Testis (tissue), 2 donors: ENCODE measurements at regions not wholly inside any gene's neighbourhood (a gene's known extent, or its start where the extent isn't known, plus 50 kb on each side); places are given as distances from the start of the nearest gene placed in this dataset.

Source experiments
- POLR2A ChIP-seq: fragments of 450-650 bp; IDR thresholded peaks from one replicate; pipeline ENCODE4 v1.6.1; 2017; ENCODE audit warnings: antibody characterized with exemption, mild to moderate bottlenecking, moderate library complexity
- TF ChIP-seq, protein P1 (sequence below), 3 experiments: fragments of 450-650 bp in 2 of 3; fragments of 200-600 bp in 1 of 3; sonication (generic) in 1 of 3; IDR thresholded peaks; one replicate each; pipeline ENCODE4 v1.5.1; 2016 to 2019; ENCODE audit warnings: antibody characterized with exemption in 3 of 3, mild to moderate bottlenecking in 2 of 3, moderate library complexity in 1 of 3

DNA sequence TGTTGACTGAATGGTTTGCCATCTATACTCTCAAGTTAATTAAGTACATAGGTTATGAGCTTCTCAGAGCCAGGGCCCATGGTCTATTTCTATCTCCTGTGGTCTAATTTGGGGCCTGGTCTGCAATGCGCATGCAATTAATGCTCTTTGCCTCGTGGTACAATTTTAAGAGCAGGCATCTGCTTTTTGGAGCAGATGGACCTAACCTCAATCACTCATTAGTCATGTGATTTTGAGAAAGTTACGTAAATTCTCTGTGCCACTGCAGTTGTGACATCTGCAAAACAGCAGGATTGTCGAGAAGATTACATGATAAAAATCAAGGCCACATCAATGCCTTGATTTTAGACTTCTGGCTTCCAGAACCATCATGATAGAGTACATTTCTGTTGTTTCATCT is 543.7 kb upstream of the ADAMTS9 start:
- TF ChIP-seq, protein P1, sequence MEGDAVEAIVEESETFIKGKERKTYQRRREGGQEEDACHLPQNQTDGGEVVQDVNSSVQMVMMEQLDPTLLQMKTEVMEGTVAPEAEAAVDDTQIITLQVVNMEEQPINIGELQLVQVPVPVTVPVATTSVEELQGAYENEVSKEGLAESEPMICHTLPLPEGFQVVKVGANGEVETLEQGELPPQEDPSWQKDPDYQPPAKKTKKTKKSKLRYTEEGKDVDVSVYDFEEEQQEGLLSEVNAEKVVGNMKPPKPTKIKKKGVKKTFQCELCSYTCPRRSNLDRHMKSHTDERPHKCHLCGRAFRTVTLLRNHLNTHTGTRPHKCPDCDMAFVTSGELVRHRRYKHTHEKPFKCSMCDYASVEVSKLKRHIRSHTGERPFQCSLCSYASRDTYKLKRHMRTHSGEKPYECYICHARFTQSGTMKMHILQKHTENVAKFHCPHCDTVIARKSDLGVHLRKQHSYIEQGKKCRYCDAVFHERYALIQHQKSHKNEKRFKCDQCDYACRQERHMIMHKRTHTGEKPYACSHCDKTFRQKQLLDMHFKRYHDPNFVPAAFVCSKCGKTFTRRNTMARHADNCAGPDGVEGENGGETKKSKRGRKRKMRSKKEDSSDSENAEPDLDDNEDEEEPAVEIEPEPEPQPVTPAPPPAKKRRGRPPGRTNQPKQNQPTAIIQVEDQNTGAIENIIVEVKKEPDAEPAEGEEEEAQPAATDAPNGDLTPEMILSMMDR (IDR thresholded peaks at IDR 0.05): no peak
- TF ChIP-seq POLR2A: no peak
